HG03095 (cell line): ENCODE measurements at regions not wholly inside any gene's neighbourhood (a gene's known extent, or its start where the extent isn't known, plus 50 kb on each side); places are given as distances from the start of the nearest gene placed in this dataset.
"Not testable (repeated sequence)": the region's sequence is repeated elsewhere in the genome, so short reads cannot be mapped to it uniquely, and the experiment has no call there.

Experiments
- ATAC-seq: cut with Tn5 transposase; IDR thresholded peaks from one replicate; pipeline ENCODE4 v1.9.1; 2021; ENCODE audit warnings: moderate library complexity; ENCODE audit not compliant: unreplicated experiment

- ATAC-seq: no peak
Observed at GRCh38 chr2:228798458-228799207, 472.5 kb downstream of the PID1 start.

GRCh38 chr2:228796386-228796785, 474.7 kb downstream of the PID1 start:
- no peak for ATAC-seq

- ATAC-seq: no peak
Observed at GRCh38 chr2:228793116-228793515, 478.0 kb downstream of the PID1 start.

GRCh38 chr2:228786901-228787300, 484.2 kb downstream of the PID1 start:
- no peak for ATAC-seq

GRCh38 chr2:228782281-228782680, 488.8 kb downstream of the PID1 start:
- ATAC-seq: no peak

GRCh38 chr2:228777855-228778355, 493.2 kb downstream of the PID1 start:
- no peak for ATAC-seq

- ATAC-seq: no peak
Observed at GRCh38 chr2:228774548-228774947, 496.5 kb downstream of the PID1 start.

- no peak for ATAC-seq
Observed at GRCh38 chr2:228771774-228772173, 499.3 kb downstream of the PID1 start.

GRCh38 chr2:228771315-228771714, 499.8 kb downstream of the PID1 start:
- ATAC-seq: no peak

GRCh38 chr2:228768818-228769217, 502.3 kb downstream of the PID1 start:
- no peak for ATAC-seq

GRCh38 chr2:228768141-228768540, 502.9 kb downstream of the PID1 start:
- not testable (repeated sequence) for ATAC-seq

GRCh38 chr2:228767196-228767595, 503.9 kb downstream of the PID1 start:
- ATAC-seq: no peak

- no peak for ATAC-seq
Observed at GRCh38 chr2:228763379-228763981, 507.6 kb downstream of the PID1 start.

GRCh38 chr2:228762565-228762964, 508.5 kb downstream of the PID1 start:
- ATAC-seq: no peak

- not testable (repeated sequence) for ATAC-seq
Observed at GRCh38 chr2:228755661-228756060, 515.4 kb downstream of the PID1 start.

- no peak for ATAC-seq
Observed at GRCh38 chr2:228747483-228747882, 523.6 kb downstream of the PID1 start.

GRCh38 chr2:228738671-228739380, 532.3 kb downstream of the PID1 start:
- no peak for ATAC-seq

GRCh38 chr2:228735697-228736096, 535.4 kb downstream of the PID1 start:
- ATAC-seq: no peak

GRCh38 chr2:228731517-228731916, 539.6 kb downstream of the PID1 start:
- ATAC-seq: no peak

- ATAC-seq: no peak
Observed at GRCh38 chr2:228728961-228729360, 542.1 kb downstream of the PID1 start.

- ATAC-seq: no peak
Observed at GRCh38 chr2:228725031-228725430, 543.5 kb upstream of the SPHKAP start.

GRCh38 chr2:228723599-228723998, 542.1 kb upstream of the SPHKAP start:
- no peak for ATAC-seq
